ENCODE measurements at regions not wholly inside any gene's neighbourhood (a gene's known extent, or its start where the extent isn't known, plus 50 kb on each side); places are given as distances from the start of the nearest gene placed in this dataset.
A peak's percentile ranks its signal among the peaks of the same experiment; 100 is the strongest.

DNA sequence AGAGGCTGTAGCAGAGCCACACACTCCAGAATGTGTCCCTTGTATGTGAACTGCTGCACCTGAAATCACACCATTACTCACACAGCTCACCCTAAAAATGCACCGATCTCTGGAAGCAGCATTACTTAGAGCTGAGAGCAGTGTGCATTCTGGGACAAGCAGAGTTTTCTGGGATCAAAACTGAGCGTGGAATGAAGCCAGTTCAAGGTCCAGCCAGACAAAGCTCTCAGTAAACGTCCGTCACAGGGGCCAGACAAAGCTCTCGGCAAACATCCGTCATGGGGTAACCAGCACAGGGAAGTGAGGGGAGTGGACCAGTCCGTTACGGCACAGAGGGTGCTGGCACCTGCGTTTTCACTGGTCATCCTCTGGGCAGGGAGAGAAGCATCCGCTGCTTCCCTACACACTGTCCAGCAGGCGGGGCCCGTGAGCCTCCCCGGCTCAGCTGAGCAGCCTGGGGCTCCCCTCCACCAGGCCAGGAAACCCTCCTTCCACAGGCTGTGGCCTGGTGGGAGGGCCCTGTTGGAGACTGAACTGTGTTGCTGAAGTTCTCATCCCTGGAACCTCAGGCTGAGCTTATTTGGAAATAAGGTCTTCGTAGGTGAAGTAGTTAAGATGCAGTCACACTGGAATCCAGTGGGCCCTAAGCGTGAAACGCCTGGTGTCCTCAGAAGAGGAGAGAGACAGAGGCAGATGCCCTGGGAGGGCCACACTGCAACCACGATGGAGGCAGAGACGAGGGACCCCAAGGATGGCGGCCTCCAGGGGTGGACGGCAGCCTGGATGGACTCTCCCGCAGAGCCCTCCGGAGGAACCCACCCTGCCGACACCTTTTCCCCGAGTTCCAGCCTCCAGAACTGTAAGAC is 883.9 kb downstream of the BRD1 start:
- DNase-seq (ENCODE audit: low read depth in 3 of 3), result peak in 1 of 3 experiments; percentile 3

DNA sequence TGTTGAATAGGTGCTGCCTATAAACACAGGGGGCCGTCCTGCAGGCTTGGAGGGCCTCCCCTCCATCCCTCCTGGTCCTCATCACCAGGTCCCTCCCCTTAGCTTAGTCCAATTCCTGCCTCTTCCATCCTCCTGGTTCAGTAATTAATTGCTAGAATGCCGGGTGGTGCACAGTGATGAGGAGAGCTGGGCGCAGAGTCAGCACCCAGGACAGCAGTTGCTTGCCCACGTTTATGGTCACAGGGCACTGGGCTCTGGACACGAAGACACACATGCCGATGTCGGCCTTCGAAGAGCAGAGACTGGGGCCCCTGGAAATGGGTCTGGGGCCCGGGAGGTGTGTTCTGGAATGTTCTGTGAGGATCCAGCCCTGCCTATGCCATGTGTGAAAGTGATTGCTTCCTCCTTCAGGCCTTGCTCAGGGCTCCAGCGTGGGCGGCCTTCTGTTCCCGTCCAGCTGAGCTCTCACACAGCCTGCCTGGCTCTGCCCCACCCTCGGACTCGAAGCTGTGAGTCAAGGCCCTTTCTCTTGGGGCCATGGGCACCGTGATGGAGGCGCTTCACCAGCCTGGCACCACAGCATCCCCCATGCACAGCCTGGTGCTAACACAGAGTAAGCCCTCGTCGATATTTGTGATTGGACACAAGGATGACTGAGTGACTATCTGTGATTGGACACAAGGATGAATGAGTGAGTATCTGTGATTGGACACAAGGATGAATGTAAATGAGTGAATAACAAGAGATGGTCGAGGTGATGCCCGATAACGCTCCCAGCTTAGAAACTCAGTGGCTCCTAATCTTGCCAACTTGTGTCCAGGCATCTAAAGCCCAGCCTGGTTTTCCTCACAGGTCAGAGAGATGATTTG is 884.7 kb downstream of the BRD1 start:
- no peak for DNase-seq (ENCODE audit: low read depth in 3 of 3)

DNA sequence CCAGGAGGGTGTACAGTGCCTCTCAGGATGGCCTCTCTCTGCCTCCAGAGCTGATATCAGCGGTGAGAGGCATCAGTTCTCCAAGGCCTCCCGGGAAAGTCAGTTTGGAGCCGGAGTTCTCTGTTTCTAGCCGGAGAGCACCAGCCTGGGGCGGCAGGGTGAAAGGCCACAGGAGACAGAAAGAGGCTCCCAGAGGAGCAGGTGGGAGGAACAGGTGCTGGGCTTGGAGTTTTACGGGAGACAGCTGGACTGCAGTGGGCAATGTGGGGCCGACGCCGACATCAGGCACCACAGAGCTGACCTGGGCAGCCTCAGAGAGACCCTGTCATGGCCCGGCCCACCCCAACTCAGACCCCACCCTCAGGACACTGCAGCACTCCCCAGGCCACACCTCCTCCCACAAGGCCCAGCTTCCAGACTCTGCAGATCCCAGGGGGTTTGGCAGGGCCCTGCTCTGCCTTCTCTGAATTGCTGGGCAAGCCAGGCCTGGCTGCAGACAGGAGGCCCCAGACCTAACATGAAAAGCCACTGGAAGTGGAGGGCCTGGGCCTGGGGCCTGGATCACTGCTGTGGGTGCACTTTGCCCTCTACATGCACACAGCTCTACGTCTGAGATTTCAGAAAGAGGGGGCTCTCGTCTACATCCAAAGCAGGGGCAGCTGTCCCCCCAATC is 885.6 kb downstream of the BRD1 start:
- no peak for DNase-seq (ENCODE audit: low read depth in 3 of 3)

DNA sequence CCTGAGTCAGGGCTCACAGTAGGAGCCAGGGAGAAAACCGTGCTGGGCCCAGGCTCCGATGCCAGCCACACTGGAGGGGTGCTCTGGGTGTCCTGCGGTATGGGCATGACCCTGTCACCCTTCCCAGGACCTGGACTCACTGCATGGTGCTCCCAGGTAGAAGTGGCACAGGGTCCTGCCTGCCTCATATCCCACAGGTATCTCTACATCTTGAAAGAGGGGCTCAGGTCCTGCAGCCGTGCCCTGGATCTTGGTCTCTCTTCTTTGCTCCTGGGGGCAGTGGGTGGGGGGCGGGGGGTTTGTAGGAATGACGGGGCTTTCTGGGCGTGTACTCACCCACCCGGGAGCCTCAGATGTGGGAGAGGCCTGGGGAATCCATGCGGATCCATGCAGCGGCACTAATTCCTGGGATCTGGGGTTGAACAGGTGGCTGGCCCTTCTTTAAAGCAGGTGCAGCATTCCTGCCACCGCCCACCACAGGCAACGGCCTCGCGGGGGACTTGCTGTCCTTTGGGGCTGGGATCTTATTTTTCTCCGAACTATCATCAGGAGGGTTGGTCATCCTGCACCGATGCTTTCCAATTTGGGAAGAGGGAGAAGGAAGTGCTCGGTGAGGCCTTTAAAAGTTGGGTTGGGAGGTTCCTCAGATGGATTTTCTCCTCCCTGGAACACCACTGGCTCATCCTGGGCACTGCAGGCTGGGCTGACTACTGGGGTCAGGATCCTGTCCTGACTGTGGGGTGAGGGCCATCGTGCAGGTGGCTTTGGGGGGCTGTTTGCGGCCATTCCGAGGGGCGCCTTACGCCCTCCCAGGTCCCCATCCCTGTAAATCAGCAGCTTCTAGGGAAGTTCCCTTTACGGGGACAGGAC is 886.4 kb downstream of the BRD1 start:
- no peak for DNase-seq (ENCODE audit: low read depth in 3 of 3)

DNA sequence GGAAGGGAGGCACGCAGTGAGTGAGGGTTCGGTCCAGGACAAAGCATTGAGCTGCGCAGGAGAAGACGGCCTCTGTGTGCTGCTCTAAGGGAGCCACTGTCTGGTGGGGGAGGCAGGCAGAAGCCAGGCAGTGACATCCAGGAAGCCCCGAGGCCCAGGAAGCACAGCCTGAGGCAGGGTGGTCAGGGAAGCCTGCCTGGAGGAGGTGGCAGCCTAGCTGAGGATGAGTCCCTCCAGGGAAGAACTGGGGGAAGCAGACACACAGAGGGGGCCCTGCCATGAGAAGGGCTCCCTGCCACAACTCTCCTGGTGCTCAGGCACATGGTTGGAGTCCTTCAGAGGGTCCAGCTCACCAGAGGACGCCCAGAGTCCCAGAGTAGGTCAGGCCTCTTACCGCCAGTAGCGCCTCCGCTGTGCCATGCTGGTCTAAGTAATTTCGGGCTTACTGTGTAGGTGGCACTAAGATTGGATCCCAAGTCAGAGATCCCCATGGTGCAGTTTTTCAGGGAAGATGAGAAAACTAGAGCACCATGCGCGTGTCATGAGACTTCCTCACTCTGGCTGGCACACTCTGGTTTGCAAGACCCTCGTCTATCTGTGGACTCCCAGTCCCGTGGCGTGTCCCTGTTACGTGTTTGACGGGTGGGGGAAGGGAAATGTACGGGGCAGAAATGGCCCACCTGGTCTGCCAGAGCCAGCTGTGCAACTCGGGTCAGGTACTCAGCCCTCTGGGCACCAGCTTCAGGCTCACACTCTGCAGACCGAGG is 887.2 kb downstream of the BRD1 start:
- DNase-seq (ENCODE audit: low read depth in 3 of 3), result no peak

DNA sequence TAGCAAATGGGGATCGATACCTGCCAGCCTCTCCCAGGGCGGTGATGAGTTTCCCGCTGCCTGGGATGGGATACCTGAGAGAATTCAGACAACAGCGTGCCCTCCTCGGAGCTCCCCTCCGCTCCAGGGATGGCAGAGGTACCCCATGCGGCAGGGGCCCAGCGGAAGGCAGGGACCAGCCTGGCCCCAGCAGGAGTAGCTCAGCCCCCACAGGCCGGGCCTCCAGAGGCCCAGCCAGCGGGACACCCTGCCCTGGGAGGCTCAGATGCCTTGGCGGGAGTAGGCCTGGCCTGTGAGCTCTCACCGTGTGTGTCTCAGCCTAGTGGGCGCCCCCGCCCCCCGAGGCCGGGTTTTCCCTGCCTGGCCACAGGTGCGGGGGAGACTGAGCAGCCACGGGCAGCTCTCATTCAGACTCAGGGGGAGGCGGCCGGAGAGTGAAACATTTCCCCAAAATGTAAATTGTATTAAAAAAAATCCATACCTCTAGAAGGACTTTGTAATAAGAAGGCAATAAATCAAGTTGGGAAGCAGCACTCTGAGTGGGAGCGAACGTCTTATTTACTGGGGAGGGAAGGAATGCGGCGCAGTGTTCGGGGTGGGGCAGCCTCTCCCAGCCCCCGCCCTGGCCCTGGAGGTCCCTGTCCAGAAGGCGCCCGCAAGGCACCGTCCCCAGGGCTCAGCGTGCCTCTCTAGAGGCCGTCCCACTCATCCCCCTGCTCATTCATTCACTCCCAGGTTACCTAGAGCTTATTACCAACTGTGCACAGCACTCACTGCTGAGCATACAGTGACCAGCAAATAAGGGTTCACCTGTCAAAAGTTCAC is 888.0 kb downstream of the BRD1 start:
- no peak for DNase-seq (ENCODE audit: low read depth in 3 of 3)

DNA sequence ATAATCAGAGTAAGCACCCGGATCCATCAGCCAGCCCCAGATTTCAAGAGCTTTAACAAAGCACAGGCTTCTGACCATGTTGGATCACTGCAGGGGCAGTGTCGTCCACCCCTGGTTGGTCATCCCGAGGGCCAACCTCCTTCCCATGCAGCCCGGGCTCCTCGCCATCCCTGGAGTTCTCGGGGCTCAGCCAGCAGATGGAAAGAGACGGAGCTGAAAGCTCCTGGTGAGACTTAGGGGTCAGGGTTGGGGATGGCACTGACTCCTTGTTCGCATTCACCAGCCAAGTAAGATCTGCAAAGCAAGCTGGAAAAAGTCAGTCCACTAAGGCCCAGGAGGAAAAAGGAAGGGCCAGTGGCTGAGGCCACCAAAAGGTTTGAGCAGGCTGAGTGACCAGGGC is 888.9 kb downstream of the BRD1 start:
- no peak for DNase-seq (ENCODE audit: low read depth in 3 of 3)

DNA sequence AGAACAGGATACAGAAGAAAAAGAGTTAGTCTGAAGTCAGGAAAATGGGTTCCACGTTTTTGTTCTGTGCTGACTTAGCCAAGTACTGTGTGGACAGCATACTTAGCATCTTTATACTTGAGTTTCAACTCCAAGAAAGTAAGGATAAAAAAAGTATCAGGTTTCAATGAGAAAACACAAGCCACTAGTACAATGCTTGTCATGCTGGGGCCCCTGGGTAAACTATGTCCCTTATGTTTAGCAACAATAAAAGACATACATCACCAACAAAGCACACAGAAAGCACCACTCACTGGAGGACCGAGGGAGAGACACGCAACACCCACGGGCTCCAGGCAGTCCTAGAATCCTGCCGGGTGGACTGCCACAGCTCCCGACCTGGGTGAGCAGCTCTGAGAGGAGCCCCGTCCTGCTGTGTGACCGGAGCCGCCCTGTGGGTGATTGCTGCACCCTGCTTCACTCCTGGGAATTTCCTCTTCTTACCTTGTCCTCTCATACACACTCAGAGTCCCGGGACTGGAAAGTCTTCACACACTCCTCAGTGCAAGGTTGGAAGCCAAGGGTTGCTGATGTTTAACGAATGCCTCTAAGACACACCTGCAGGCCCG is 890.5 kb downstream of the BRD1 start:
- no peak for DNase-seq (ENCODE audit: low read depth in 3 of 3)

DNA sequence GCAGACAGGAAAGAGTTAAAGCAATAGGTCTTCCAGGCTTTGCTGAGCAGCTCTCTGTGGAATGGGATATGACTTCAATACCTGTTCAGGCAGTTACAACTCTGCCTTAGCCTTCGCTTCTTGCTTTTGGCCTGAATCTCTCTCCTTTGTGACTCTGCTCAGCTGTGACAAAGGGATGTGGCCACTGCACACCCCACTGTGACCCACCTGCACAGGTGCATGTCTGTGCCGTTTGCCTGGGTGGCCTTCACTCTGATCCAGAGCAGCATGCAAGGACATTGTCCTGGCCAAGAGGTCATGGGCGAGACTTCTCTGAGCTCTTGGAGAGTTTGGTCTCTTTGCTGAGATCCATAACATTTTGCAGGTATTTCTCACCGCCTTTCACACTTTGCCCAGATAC is 891.3 kb downstream of the BRD1 start:
- DNase-seq (ENCODE audit: low read depth in 3 of 3), result no peak

DNA sequence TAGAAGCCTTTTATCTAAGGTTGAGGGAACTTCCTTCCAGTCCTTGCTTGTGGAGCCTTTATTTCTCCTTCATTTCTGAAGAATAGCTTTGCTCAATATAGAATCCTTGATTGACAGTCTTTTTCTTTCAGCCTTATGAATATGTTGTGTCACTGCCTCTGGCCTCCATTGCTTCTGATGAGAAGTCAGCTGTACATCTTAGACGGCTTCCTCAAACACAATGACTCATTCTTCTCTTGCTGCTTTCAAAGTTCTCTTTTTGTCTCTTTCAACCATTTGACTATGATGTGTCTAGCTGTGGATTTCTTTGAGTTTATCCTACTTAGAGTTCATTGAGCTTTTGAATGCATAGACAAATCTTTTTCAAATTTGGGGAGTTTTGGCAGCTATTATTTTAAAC is 893.2 kb downstream of the BRD1 start:
- no peak for DNase-seq (ENCODE audit: low read depth in 3 of 3)

DNA sequence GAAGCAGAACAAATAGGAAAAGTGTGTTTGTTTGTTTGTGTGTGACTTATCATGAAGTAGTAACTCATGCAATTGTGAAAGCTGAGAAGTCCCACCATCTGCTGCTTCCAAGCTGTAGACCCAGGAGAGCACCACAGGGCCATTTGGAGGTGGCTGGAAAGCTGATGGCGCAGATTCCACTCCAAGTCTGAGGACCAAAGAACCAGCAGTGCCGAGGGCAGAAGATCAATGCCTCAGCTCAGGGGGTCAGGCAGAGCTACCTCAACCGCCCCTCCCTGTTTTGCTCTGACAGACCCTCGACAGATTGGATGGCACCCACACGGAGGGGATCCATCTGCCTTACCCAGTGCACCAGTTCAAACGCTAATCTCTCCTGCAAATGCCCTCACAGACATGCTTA is 896.2 kb downstream of the BRD1 start:
- DNase-seq (ENCODE audit: low read depth in 3 of 3), result no peak

DNA sequence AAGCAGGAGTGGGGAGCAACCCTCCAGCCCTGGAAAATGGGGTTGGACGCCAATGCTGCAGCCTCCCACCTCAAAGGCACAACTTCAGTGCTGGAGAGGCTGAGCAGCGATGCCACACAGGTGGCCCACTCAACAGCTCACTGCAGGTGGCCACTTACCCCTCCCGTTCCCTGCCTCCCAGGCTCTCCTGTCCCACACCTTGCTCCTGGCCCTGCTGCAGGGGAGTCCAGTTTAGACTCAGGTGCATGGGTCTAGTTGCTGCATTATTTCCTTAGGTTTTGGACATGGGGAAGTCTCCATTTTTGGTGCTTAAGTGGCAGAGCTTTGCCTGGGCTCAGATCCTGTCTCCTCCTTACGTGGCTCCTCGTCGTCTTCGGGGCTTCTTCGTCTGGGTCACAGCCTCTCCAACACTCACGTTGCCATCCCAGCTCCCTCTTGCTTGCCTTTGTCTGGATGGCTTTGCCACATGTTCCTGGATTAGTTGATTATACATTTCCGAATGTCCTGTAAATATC is 898.3 kb downstream of the BRD1 start:
- no peak for DNase-seq (ENCODE audit: low read depth in 3 of 3)

DNA sequence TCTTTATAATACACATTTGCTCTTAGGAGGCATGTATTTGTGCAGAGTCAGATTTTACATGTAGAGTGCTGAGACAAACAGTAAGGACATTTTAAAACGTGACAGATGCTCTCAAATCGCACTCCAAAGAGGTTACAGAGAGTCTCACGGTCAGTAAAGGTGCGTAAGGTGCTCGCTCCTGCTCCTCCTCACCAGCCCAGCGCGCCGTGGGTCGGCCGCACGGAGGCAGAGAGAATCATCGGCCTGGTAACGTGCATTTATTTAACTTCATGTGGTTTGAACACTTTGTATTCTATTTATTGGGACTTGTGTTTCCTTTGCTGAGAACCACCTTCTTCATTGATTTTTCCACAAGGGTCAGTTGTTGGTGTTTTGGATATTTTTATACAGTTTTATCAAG is 900.1 kb downstream of the BRD1 start:
- no peak for DNase-seq (ENCODE audit: low read depth in 3 of 3)

DNA sequence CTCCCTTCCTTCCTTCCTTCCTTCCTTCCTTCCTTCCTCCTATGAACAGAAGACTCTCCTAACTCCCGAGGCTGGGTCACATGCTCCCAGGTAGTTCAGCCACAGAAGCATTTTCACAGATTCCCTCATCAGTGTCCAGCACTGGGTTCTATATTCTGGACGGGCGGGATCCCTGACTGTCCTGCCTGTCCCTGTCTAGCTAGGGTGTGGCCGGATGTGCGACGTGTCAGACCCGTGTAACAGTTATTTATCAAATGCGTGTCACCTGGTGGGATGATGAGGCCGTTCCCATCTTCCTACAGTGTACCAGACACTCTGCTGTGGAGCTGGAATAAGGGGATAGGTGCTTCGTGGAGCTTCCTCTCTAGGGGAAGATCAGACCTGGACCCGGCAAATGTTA is 901.0 kb downstream of the BRD1 start:
- DNase-seq (ENCODE audit: low read depth in 3 of 3), result no peak

DNA sequence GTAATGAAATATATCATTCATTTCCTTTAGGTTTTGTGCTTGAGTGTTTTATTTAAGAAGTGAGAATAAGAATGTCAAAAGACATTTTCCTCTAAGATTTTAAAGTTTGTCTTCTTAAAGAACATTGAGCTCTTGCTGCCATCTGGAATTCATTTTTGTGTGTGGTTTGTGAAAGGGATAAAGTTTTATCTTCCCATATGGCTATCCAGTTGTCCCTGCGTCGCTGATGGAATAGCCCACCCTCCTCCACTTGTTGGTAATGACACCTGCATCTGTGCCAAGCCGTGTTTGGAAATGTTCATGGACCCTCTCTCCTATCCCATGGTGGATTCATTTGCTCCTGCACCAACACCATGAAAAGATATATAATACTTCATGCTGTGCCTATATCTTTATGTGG is 901.5 kb downstream of the BRD1 start:
- DNase-seq (ENCODE audit: low read depth in 3 of 3), result no peak

DNA sequence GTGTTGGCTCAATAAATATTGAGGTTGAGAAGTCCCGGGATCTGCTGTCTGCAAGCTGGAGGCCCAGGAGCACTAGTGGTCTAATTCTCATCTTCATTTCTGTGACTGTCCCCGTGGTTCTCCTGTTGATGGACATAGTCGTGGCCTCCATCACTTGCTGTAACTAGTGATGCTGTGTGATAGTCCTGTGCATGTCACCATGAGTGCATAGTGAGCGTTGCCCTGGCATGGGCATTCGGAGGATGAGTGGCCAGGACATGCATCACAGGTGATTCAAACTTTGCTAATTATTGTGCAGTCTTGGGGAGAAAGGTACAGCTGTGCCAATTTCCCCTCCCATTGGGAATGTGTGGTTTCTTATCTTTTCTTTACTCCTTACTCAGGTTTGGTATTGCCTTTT is 902.2 kb downstream of the BRD1 start:
- DNase-seq (ENCODE audit: low read depth in 3 of 3), result no peak

DNA sequence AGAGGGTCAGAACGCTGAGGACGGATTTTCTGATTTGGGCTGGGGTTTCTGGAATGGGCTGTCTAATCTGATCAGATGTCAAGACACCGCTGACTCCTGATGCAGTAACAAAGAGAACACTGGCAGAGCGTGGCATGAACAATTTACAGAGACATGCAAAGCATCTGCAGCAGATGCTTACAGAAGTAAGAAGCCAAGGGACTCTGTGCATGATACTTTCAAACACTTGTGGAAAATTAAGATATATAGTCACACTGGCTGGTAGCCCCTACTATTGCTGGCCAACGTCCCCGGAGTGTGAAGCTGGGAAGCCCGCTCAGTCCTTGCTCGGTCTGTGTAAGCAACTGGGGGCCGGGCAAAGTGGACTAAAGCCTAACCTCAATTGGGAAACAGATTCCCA is 903.7 kb downstream of the BRD1 start:
- no peak for DNase-seq (ENCODE audit: low read depth in 3 of 3)

DNA sequence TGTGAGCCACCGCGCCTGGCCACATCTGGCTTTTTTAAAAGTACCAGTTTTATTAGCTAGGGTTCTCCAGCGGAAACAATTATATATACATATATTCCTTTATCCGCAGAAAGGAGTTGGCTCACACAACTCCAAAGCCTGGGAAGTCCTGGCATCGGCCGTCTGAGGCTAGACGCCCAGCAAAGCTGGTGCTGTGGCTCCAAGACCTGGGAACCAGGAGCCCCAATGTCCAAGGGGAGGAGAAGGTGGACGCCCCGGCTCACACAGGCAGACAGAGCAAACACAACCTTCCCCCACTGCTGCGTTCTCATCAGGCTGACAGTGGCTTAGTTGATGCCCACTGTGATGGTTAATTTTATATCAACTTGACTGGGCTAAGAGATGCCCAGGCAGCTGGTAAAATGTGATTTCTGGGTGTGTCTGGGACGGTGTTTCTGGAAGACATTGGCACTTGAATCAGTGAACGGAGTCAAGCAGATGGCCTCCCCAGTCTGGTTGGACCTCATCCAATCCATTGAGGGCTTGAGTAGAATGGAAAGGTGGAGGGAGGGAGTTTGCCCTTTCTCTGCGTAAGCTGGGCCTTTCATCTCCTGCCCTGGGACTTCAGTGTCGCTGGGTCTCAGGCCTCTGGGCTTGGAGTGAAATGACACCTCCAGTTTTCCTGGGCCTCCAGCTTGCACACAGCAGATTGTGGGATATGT is 904.4 kb downstream of the BRD1 start:
- no peak for DNase-seq (ENCODE audit: low read depth in 3 of 3)
